ENCODE measurements at regions not wholly inside any gene's neighbourhood (a gene's known extent, or its start where the extent isn't known, plus 50 kb on each side); places are given as distances from the start of the nearest gene placed in this dataset.

DNA sequence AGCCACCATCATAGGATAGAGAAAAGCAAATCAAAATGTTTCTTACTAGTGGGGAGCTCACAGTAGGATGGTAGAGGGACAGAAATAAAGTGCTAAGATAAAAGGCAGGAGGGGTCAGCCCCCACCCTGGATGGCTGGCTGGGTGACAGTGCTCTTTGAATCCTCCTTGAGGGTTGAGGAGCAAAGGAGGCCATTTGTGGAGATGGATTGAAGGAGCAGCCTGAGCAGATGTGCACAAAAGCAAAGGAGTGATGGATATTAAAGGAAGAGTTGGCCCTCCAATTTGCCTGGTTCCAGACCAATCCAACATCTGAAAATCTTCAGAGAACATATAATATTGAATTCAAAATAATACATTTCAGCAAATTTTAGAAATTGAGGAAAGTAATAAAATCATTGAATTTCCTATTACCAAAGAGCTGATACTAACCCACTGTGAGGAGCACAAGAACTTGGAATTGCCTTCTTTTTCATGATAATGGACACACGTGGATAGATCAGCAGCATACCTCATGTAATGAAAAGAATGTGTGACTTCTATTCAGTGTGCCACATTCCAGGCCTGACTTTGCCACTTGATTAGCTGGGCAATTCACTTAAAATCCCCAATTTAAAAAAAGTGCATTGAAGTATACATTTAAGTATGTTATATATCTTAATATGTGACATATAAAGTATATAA, 287.0 kb downstream of the FAT3 start:
- POLR2A ChIA-PET: no interaction called here
- intact Hi-C loops (cut with micrococcal nuclease; ENCODE audit: unreplicated experiment): no loop called here
- in situ Hi-C loops (cut with HindIII; ENCODE audit: low pct_unique_long_range_greater_than_20kb, low sequenced_read_pairs): no loop called here
- TF ChIP-seq TCF7L2 (IDR thresholded peaks at IDR 0.05; ENCODE audit: low read depth, low read length) (no peak), SIN3A (IDR thresholded peaks at IDR 0.05; ENCODE audit: borderline replicate concordance, insufficient read depth, low read depth, low read length) (no peak), POLR2AphosphoS5 (IDR thresholded peaks at IDR 0.05; ENCODE audit: low read depth, low read length) (no peak)
- TF ChIP-seq, protein P1, sequence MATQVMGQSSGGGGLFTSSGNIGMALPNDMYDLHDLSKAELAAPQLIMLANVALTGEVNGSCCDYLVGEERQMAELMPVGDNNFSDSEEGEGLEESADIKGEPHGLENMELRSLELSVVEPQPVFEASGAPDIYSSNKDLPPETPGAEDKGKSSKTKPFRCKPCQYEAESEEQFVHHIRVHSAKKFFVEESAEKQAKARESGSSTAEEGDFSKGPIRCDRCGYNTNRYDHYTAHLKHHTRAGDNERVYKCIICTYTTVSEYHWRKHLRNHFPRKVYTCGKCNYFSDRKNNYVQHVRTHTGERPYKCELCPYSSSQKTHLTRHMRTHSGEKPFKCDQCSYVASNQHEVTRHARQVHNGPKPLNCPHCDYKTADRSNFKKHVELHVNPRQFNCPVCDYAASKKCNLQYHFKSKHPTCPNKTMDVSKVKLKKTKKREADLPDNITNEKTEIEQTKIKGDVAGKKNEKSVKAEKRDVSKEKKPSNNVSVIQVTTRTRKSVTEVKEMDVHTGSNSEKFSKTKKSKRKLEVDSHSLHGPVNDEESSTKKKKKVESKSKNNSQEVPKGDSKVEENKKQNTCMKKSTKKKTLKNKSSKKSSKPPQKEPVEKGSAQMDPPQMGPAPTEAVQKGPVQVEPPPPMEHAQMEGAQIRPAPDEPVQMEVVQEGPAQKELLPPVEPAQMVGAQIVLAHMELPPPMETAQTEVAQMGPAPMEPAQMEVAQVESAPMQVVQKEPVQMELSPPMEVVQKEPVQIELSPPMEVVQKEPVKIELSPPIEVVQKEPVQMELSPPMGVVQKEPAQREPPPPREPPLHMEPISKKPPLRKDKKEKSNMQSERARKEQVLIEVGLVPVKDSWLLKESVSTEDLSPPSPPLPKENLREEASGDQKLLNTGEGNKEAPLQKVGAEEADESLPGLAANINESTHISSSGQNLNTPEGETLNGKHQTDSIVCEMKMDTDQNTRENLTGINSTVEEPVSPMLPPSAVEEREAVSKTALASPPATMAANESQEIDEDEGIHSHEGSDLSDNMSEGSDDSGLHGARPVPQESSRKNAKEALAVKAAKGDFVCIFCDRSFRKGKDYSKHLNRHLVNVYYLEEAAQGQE (IDR thresholded peaks at IDR 0.05; ENCODE audit: insufficient read depth in 1 of 2, low read depth in 2 of 2, low read length in 1 of 2): no peak
- TF ChIP-seq, protein P2, sequence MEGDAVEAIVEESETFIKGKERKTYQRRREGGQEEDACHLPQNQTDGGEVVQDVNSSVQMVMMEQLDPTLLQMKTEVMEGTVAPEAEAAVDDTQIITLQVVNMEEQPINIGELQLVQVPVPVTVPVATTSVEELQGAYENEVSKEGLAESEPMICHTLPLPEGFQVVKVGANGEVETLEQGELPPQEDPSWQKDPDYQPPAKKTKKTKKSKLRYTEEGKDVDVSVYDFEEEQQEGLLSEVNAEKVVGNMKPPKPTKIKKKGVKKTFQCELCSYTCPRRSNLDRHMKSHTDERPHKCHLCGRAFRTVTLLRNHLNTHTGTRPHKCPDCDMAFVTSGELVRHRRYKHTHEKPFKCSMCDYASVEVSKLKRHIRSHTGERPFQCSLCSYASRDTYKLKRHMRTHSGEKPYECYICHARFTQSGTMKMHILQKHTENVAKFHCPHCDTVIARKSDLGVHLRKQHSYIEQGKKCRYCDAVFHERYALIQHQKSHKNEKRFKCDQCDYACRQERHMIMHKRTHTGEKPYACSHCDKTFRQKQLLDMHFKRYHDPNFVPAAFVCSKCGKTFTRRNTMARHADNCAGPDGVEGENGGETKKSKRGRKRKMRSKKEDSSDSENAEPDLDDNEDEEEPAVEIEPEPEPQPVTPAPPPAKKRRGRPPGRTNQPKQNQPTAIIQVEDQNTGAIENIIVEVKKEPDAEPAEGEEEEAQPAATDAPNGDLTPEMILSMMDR (IDR thresholded peaks at IDR 0.05): no peak
- Histone ChIP-seq H3K9me3 (ENCODE audit: control insufficient read depth, insufficient read depth, low read depth, low read length) (no peaks in the 10 kb centered on the region), H3K4me3 (ENCODE audit: low read depth in 2 of 2, low read length in 2 of 2) (no peak overlapping the region), H3K27ac (ENCODE audit: low read length) (no peak overlapping the region), H3K27me3 (ENCODE audit: control insufficient read depth, insufficient read depth, low read length) (no peaks in the 10 kb centered on the region), H3K4me1 (ENCODE audit: control insufficient read depth, insufficient read depth, low read length) (no peaks in the 10 kb centered on the region), H3K36me3 (ENCODE audit: control insufficient read depth, insufficient read depth, low read length) (no peaks in the 10 kb centered on the region)
- DNase-seq (ENCODE audit: low read depth, low spot score): no peak
- CTCF ChIA-PET: no interaction called here
- ATAC-seq: no peak
- no TSS peak for BruUV-seq (replicated peaks)

DNA sequence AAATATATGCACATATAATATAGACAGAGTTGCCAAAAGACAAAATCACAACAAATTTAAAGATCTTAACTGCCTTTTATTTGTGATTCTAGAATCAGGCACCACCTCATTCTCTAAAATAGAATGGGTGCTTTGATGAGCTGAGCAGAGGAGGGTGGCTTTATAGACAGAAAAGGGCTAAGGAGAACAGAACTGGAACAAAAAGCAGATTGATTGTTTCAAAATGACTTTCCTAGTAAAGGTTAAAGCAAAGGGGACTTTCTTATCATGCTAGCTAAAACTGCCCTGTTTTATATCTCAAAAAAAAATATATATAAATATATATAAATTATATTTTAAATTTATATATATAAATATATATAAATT, 287.6 kb downstream of the FAT3 start:
- H3K4me3 ChIP-seq (ENCODE audit: low read depth in 2 of 2, low read length in 2 of 2): no peak overlapping the region

More for the DNA sequence above, 287.6 kb downstream of the FAT3 start:
- BruUV-seq (replicated peaks): no TSS peak
- intact Hi-C loops (cut with micrococcal nuclease; ENCODE audit: unreplicated experiment) (no loop called here), in situ Hi-C loops (cut with HindIII; ENCODE audit: low pct_unique_long_range_greater_than_20kb, low sequenced_read_pairs) (no loop called here)
- CTCF ChIA-PET: no interaction called here
- DNase-seq (ENCODE audit: low read depth, low spot score): no peak
- POLR2A ChIA-PET: no interaction called here
- Histone ChIP-seq H3K36me3 (ENCODE audit: control insufficient read depth, insufficient read depth, low read length) (no peaks in the 10 kb centered on the region), H3K4me1 (ENCODE audit: control insufficient read depth, insufficient read depth, low read length) (no peaks in the 10 kb centered on the region), H3K27ac (ENCODE audit: low read length) (no peak overlapping the region), H3K27me3 (ENCODE audit: control insufficient read depth, insufficient read depth, low read length) (no peaks in the 10 kb centered on the region), H3K9me3 (ENCODE audit: control insufficient read depth, insufficient read depth, low read depth, low read length) (no peaks in the 10 kb centered on the region)
- TF ChIP-seq TCF7L2 (IDR thresholded peaks at IDR 0.05; ENCODE audit: low read depth, low read length): no peak
- no peak for TF ChIP-seq POLR2AphosphoS5 (IDR thresholded peaks at IDR 0.05; ENCODE audit: low read depth, low read length)
- TF ChIP-seq, protein P1 (IDR thresholded peaks at IDR 0.05; ENCODE audit: insufficient read depth in 1 of 2, low read depth in 2 of 2, low read length in 1 of 2): no peak
- no peak for TF ChIP-seq SIN3A (IDR thresholded peaks at IDR 0.05; ENCODE audit: borderline replicate concordance, insufficient read depth, low read depth, low read length)
- TF ChIP-seq, protein P2 (IDR thresholded peaks at IDR 0.05): no peak
- ATAC-seq: no peak

All from Panc1 (cell line).